T1000 (cell line): ENCODE measurements at regions not wholly inside any gene's neighbourhood (a gene's known extent, or its start where the extent isn't known, plus 50 kb on each side); places are given as distances from the start of the nearest gene placed in this dataset.
A peak's percentile ranks its signal among the peaks of the same experiment; 100 is the strongest.
"Not testable (repeated sequence)": the region's sequence is repeated elsewhere in the genome, so short reads cannot be mapped to it uniquely, and the experiment has no call there.

ENCODE experiments used
- DNase-seq: peaks from one replicate; lab custom pipeline; 2025; ENCODE audit warnings: mixed read lengths; lab: John Stamatoyannopoulos, UW

DNA sequence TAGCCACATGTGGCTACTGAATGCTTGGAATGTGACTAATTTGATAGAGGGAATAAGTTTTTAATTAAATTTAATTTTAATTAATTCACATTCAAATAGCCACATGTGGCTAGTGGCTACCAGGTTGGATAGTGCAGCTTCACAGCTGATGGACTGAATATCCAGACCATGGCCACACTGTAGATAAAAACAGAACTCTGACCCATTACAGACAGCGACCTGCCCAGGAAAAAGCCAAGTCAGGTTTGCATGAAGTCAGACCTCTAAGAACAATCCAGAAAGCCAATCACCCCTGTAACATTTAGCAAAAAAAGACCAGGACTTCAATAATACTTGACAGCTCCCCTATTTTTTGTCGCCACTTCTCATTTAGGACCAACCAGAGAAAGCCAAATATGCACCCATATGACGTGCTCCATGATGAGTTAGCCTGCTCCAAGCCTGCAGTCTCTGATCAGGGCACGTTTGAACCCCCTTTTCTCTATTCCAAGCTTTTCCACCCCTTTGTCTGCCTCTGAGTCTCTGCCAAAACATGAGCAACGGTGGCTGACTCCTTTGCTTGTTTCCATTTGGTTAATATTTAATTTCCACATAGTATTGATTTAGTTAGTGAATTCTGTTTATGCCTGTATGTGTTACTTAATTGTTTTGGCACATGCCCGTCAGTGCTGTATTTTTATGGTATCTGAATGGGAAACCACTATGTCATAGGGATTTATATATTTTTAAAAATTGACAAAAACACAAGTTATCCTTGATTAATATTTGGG, 636.3 kb downstream of the UTRN start:
- DNase-seq: no peak

DNA sequence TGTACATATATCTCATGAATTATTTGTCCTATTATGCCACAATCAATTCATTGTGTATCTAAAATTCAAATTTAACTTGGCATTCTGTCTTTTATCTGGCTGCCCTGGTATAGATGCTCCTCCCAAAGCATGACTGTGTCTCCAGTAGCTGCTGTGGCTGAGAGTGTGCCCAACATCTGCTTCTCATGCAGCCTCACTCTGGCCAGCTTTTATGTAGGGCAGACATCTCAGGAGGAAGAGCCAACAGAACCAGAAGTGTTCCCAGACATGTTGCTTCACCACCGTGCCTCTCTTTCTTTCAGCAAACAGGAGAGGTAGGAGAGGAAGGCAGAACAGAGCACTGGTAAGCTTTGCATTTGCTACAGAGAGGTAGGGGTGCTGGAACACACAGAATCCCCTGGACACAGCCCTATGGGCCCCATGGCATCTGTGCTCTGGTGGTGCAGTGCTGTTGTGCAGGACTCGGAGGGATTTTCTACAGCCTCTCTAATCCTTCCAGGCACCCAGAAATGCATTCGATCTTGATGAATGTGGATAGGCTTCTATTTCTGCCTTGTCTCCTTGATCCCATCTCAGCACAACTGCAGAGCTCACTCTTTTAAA, 637.1 kb downstream of the UTRN start:
- DNase-seq: no peak

DNA sequence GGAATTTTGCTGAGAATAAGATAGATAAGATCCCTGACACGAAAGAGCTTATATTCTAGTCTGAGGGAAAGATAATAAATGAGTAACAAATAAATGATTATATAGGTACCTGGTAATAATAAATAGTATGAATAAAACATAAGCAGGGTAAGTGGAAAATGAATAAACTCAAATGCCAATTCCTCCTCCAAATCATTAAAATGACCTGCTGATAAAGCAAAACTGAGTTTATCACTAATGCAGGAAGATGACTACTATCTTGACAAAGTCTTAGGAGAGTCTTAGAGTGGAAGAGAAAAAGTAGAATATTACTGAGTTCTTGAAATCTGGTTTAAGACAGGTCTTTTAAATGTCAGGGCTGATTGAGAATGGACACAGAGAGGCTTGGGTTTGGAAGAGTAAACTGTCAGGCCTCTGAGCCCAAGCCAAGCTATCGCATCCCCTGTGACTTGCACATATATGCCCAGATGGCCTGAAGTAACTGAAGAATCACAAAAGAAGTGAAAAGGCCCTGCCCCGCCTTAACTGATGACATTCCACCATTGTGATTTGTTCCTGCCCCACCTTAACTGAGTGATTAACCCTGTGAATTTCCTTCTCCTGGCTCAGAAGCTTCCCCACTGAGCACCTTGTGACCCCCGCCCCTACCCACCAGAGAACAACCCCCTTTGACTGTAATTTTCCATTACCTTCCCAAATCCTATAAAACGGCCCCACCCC, 637.8 kb downstream of the UTRN start:
- not testable (repeated sequence) for DNase-seq

DNA sequence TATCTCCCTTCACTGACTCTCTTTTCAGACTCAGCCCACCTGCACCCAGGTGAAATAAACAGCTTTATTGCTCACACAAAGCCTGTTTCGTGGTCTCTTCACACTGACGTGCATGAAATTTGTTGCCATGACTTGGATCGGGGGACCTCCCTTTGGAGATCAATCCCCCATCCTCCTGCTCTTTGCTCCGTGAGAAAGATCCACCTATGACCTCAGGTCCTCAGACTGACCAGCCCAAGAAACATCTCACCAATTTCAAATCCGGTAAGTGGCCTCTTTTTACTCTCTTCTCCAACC, 638.3 kb downstream of the UTRN start:
- not testable (repeated sequence) for DNase-seq

DNA sequence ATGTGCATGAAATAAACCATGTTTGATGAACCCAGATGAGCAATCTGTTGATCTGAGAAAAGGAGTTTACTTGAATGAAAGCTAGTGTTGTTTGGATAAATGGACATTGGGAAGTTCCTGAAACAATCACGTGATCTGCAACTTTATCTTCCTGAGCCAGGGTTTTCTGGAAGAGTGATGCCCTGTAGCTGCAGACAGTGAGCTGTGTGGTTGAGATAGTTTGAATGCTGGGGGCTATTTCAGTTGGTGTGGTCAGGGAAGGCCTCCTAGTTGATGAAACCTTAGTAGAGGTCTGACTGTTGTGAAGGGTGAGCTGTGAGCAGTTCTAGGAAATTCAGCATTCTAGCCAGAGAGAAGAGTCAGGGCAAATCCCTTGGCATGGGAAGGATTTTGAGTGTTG, 643.7 kb downstream of the UTRN start:
- DNase-seq: no peak

DNA sequence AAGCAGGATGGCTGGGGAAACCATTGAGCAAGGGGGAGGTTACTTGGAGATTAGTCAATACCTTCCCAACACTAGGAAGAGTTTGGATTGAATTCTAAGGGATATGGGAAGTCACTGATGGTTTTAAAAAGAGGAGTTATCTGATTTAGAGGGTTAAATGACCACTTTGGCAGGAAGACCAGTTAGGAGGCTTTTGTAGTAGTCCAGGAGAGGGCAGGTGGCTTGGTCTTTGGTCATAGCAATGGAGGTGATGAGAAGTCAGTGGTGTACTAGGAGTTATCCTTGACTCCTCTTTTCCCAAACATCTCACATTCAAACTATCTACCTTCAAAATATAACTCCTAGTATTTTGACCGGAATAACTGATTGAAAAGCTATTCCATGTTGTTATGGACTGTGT, 644.1 kb downstream of the UTRN start:
- DNase-seq: no peak

DNA sequence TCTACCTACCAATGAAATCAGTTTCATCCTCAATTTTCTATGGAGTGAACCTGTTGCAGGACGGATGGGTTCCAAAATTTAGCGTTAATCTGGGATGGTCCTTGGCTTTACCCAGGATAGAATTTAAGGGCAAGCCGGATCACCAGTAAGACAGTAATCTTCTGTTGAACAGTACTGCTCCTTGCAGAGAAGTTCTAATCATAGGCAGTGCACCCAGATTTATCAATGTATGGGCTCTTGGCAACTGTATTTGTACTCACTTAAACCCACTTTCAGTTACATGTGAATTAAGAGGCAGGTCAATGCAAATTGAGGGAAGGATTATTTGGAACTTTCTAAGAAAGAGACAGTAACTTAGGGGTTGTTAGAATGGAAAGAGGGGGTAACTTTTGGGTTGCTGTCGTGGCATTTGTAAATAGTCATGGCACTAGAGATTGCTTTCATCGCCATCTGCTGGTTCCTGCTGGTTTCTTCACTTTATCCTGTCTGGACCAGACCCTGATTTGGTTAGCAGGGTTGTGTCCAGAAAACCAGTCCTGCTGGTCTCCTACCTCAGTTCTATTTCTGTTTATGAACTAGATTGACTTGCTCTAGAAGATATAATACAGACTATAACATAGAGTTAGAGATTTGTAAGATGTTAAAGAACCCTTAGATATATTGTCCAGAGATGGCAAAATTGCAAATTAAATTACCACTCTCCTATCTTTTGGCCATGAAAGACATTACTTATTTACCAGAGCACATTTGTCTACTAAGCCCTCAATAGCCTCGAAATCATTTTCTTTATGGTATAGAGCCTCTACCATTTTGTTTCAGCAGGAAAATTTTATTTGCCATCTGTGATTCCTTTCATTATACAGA, 646.3 kb downstream of the UTRN start:
- no peak for DNase-seq

DNA sequence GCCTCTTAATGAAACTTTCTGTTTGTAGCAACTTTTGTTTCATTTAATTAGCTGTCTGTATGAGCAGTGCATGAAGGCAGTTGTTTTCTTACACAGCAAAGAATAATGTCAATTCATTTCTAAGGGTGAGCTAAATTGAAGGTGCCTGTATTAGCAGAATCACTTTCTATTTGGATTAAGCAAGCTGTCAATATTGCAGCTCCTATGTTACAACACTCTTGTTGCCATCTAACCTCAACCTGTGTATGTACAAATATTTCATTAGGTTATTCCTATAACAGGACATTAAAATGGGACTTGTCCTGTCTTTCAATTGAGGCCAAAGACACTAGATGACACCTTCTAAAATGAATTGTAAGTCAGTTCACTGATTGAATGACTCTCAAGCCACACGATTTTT, 647.5 kb downstream of the UTRN start:
- DNase-seq: no peak

DNA sequence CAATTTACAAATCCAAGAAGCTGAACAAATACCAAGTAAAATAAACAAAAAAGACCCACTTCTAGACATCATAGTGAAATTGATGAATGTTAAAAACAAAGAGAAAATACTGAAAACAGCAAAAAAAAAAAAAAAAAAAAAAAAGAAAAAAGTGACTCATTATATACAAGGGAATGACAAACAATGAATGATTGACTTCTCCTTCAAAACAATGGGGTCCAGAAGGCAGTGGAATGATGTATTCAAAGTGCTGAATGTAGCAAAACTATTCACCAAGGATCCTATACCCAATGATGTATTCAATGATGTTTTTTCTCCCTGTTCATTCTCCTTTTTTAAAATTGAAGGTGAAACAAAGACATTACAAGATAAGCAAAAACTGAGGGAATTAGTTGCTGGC, 650.0 kb downstream of the UTRN start:
- DNase-seq: no peak

DNA sequence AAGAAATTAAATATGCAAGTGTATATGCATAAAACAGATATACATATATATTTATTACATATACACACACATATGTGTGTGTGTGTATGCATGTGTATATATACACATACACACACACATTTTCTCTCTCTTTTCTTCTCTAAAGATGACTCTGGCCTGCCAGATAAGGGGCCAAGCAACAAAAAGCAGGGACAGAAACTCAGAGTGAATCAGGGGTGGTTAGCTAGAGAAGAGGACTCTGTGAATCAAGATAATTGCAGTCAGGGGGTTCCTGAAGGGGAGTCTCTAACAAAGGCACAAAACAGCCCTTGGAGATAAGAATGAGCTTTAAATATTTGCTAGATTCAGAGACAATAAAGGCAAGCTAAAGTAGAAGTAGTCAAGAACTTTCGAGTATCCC, 650.5 kb downstream of the UTRN start:
- no peak for DNase-seq

DNA sequence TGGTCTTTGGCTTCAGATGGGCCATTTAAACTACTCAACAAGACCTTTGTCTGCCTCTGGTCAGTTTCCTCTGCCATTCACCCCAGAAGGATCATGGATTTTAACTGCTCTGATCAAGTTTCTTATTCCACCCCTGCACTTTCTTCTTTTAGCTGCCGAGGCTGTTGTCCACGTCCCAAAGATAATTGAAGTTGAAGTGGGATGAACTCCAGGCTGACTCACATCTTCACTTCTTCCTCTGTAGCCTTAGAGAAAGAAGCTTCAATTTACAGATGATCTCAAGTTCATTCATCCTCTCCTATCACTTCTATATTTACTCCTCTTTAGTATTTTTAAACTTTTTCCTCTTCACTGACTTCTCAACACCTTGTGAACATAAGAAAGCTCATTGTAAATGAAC, 651.6 kb downstream of the UTRN start:
- no peak for DNase-seq

DNA sequence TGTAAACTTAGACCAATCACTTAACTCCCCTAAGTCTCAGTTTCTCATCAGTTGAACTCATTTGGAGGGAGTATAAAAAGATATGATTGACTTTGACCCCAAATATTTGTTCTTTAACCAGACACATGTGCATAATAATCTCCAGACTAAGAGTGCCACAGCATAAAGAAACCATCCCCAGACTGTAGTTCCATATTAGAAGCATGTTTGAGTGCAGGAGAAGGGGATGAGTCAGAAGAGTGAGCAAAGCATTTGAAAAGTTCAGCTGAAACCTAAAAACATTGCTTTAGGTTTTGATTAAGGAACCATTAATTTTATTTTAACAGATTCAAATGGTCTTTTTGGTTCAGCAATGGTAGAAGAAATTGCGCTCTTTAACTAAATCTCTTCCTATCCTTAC, 654.8 kb downstream of the UTRN start:
- DNase-seq: no peak

DNA sequence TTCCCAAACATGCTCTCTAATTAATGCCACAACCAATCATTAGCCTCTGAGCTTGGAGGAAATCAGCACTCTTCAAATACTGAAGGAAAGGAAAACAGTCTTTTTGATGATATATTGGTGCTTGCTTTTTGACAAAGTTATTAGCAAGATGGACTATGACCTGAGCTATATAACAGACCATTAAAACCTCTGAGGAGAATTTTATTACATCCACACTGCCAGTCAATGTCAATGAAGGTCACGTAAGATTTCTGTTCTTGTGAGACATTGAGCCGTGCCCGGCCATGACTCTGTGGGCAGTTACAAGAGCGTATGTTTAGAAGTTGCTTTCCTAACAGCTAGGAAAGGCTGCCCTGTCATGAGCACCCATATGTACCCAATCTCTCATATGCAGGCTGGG, 659.0 kb downstream of the UTRN start:
- DNase-seq: no peak

DNA sequence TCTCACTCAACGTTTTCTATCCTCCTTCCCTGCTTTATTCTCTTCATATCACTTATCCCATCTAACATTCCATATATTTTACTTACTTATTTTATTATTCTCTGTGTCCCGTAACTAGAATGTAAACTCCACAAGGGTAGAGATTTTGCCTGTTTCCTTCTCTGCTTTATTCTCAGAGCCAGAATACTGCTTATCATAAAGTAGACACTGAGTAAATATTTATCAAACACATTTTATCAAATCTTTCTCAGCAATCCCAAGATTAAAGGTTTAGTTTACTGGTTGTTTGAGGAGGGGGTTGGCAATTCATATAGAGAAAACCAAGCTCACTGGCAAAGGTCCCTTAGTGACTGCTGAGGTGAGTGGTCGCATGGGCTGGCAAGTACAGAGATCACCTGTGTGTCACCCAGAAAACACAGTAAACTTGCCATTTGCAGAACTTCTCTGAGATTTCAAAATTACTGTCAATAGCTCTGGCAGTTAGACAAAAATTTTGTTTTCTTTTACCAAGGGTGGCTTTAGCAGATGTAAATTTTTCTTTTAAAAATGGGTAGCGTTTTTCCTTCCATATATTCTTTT, 662.4 kb downstream of the UTRN start:
- no peak for DNase-seq

DNA sequence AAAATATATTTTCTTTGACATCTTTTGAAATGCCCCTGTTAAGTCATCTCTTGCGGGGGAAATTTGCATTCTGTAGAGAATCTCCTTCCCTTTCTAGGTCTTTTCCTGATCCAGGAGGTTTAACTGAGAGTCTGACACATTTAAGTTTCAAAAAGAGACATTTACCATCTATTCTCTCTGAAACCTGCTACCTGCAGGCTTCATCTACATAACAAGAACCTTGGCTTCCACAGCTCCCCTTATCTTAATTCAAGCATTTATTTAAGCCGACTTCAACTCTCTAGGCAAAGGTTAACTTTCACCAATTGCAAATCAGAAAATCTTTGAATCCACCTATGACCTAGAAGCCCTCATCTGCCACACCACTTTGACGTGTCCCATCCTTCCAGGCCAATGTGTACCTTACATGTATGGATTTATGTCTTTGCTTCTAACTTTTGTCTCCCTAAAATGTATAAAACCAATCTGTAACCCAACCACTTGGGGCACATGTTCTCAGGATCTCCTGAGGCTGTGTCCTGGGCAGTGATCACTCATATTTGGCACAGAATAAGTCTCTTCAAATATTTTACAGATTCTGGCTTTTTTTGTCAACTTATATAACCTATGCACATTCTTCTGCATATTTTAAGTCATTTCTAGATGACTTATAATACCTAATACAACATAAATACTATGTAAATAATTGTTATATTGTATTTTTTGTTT, 666.7 kb downstream of the UTRN start:
- DNase-seq: no peak

DNA sequence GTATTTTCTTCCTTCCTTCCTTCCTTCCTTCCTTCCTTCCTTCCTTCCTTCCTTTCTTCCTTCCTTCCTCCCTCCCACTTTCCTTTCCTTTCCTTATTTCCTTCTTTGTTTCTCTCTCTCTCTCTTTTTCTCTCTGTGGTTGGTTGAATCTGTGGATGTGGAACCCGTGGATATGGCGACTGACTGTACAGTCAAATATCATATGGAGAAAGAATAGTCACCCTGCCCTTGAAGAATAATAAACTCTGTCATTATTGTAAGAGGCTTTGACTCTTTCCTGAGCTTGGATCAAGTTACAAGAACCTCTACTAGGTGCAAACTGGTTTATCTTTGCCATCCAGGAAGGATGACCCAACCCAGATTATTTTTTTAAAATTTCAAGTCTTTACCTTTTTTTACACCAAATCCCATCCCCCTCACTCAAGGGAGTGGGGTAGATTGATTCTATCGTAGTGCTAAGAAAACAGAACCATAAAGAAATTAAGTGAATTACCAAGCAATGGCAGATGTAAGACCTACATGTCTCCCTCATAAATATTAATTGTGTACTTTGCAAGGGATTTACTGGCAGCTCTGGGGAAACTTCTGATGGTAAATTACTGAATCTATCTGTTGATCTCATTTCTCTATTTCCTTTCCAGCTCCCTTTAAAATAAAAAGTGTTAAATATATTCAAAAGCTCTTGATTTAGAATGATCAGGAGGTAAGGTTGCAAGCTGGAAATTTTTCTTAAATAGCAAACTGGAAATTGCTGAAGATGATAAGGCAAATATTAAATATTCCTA, 667.5 kb downstream of the UTRN start:
- no peak for DNase-seq

DNA sequence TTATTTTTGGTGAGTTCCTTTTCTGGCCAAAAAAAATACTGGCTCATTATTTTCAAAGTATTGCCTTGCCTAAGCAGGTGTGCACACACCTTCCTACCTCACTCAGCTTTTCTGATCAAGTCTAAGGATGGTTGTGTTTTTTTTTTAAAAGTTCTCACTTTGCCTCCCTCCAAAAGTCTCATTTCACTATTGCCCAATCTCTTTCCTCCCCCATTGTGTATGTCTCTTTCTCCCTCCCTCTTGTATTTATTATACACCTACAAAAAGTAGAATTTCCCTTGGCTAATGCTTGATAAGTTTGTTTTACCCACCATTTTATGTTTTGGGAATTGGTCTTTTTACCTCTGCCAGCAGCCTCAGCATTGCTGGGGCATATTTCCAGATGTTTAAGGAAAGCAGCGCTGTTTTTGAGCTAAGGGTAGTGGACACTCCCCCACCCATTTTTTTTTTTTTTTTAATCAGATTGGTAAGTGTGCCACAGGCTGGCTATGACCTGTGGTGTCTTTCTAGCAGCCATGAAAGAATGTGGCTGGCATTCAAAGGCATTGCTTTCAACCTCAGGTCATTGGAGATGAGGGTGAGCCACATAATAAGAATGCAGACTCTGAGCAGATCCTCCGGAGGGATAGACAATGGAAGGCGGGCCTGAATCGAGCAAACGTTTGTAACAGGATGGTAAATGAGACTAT, 668.6 kb downstream of the UTRN start:
- peak; percentile 12 for DNase-seq

DNA sequence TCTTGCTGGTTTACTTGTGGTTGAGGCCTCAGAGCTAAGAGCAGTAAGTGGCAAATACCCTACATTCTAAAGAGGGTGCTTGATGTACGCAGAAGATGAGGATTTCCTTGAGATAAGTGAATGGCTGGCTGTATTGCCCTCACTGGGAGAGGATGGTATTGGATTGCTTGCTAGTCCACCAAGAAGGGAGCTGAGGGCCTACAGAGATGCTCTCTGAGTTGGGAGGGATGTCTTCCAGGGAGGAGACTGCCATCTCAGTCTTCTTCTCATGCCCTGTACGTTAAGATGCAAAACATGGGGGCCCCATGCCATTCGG, 669.1 kb downstream of the UTRN start:
- no peak for DNase-seq

DNA sequence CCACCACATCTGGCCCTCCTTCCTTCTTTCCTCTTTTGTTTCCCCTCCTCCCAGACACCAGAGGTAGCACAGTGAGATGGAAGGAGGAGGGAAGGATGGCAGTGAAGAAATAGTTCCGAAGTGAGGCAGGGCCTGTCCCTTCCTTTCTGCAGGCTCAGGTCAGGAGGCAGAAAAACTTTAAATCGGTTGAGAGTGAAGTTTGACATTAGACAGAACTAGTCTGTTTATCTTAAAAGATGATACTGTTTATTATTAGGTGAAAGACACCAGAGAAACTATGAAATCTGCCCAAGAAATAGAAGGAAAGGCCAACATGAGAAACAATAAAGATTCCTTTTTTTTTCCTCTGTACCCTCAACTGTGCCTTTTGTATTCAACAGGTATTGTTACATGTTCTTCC, 670.3 kb downstream of the UTRN start:
- DNase-seq: no peak

DNA sequence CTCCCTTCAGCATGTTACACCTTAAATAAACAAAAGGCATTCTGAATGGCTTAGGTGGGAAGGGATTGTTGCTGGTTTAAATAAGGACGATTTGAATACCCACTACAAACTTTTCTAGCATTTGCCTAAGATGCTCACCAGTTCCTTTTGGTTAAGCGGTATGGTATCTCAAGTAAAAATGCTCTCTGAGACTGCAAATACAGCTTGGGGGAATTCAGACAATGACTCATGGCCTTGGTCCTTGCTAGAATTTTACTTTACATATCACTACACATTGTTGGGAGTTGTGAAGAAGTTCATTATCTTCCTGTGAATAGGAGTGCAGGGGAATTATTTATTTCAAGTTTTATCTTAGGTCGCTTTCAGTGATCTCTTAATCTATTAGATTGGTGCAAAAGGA, 670.7 kb downstream of the UTRN start:
- DNase-seq: no peak
